SK-N-SH treated with all-trans-retinoic acid at 6 μM for 48 hours (cell line): ENCODE measurements at regions not wholly inside any gene's neighbourhood (a gene's known extent, or its start where the extent isn't known, plus 50 kb on each side); places are given as distances from the start of the nearest gene placed in this dataset.

ENCODE experiments used
- ATAC-seq: fragments of 200-7000 bp; cut with Tn5 transposase; 3 replicates; pipeline ENCODE4 v1.9.1; 2020; ENCODE audit warnings: mild to moderate bottlenecking, moderate library complexity
- ARNTL ChIP-seq: fragments of 450-650 bp; formaldehyde crosslinking; IDR thresholded peaks from 2 replicates; pipeline ENCODE4 v1.5.0; 2020; ENCODE audit warnings: low read depth, mild to moderate bottlenecking, moderate library complexity, borderline replicate concordance
- BACH2 ChIP-seq: fragments of 250-450 bp; sonication (Bioruptor Pico); IDR thresholded peaks from 2 replicates; pipeline ENCODE4 v1.9.0; 2021; ENCODE audit warnings: mild to moderate bottlenecking, borderline replicate concordance
- CSDC2 ChIP-seq: fragments of 250-450 bp; sonication (Bioruptor Pico); IDR thresholded peaks from 2 replicates; pipeline ENCODE4 v1.5.0; 2020; ENCODE audit warnings: mild to moderate bottlenecking, moderate library complexity
- ESRRG ChIP-seq: fragments of 250-450 bp; sonication (Bioruptor Pico); IDR thresholded peaks from 2 replicates; pipeline ENCODE4 v1.6.1; 2021; ENCODE audit warnings: mild to moderate bottlenecking
- GLIS3 ChIP-seq: fragments of 250-450 bp; sonication (Bioruptor Pico); IDR thresholded peaks from 2 replicates; pipeline ENCODE4 v1.5.0; 2020; ENCODE audit warnings: mild to moderate bottlenecking, moderate library complexity
- ISL1 ChIP-seq: fragments of 250-450 bp; sonication (Bioruptor Pico); IDR thresholded peaks from 2 replicates; pipeline ENCODE4 v2.1.2; 2022; ENCODE audit warnings: mild to moderate bottlenecking, moderate library complexity
- OSR1 ChIP-seq: fragments of 250-450 bp; sonication (Bioruptor Pico); IDR thresholded peaks from 2 replicates; pipeline ENCODE4 v1.8.0; 2022; ENCODE audit warnings: moderate library complexity, mild to moderate bottlenecking, inconsistent platforms
- PPARA ChIP-seq: fragments of 250-450 bp; sonication (Bioruptor Pico); IDR thresholded peaks from 2 replicates; pipeline ENCODE4 v1.5.0; 2020; ENCODE audit warnings: mild to moderate bottlenecking, borderline replicate concordance
- RARB ChIP-seq: fragments of 250-450 bp; sonication (Bioruptor Pico); IDR thresholded peaks from 2 replicates; pipeline ENCODE4 v1.8.0; 2021; ENCODE audit warnings: mild to moderate bottlenecking, moderate library complexity
- SNAI2 ChIP-seq: fragments of 250-450 bp; sonication (Bioruptor Pico); IDR thresholded peaks from 2 replicates; pipeline ENCODE4 v1.5.0; 2020; ENCODE audit warnings: mild to moderate bottlenecking, moderate library complexity
- TOX ChIP-seq: fragments of 250-450 bp; sonication (Bioruptor Pico); IDR thresholded peaks from 2 replicates; pipeline ENCODE4 v1.8.0; 2021; ENCODE audit warnings: mild to moderate bottlenecking, moderate library complexity, borderline replicate concordance
- ZC3H10 ChIP-seq: fragments of 250-450 bp; sonication (Bioruptor Pico); IDR thresholded peaks from 2 replicates; pipeline ENCODE4 v1.5.1; 2021; ENCODE audit warnings: mild to moderate bottlenecking, moderate library complexity
- ZFP3 ChIP-seq: fragments of 250-450 bp; sonication (Bioruptor Pico); IDR thresholded peaks from 2 replicates; pipeline ENCODE4 v1.5.0; 2020; ENCODE audit warnings: mild to moderate bottlenecking, moderate library complexity
- ZFP30 ChIP-seq: fragments of 450-650 bp; formaldehyde crosslinking; IDR thresholded peaks from 2 replicates; pipeline ENCODE4 v1.5.0; 2022; ENCODE audit warnings: mild to moderate bottlenecking, moderate library complexity
- ZNF565 ChIP-seq: fragments of 450-650 bp; formaldehyde crosslinking; conservative IDR thresholded peaks from 2 replicates; pipeline ENCODE4 v1.5.0; 2020; ENCODE audit warnings: low read depth, mild to moderate bottlenecking, moderate library complexity
- ZNF70 ChIP-seq: fragments of 450-650 bp; formaldehyde crosslinking; IDR thresholded peaks from 2 replicates; pipeline ENCODE4 v1.5.0; 2020; ENCODE audit warnings: mild to moderate bottlenecking, moderate library complexity
- ZNF8 ChIP-seq: fragments of 450-650 bp; formaldehyde crosslinking; IDR thresholded peaks from 2 replicates; pipeline ENCODE4 v1.5.0; 2020; ENCODE audit warnings: mild to moderate bottlenecking, moderate library complexity
- TF ChIP-seq, protein P1 (sequence below): fragments of 250-450 bp; sonication (Bioruptor Pico); IDR thresholded peaks from 2 replicates; pipeline ENCODE4 v1.5.1; 2021; ENCODE audit warnings: mild to moderate bottlenecking, moderate library complexity
- TF ChIP-seq, protein P2 (sequence below): fragments of 250-450 bp; sonication (Bioruptor Pico); IDR thresholded peaks from 2 replicates; pipeline ENCODE4 v1.5.1; 2020; ENCODE audit warnings: low read depth, mild to moderate bottlenecking, moderate library complexity
- TF ChIP-seq, protein P3 (sequence below): fragments of 250-450 bp; sonication (Bioruptor Pico); IDR thresholded peaks from 2 replicates; pipeline ENCODE4 v1.8.0; 2021; ENCODE audit warnings: low read depth, mild to moderate bottlenecking, moderate library complexity, borderline replicate concordance
- TF ChIP-seq, protein P4 (sequence below): fragments of 250-450 bp; sonication (Bioruptor Pico); IDR thresholded peaks from 2 replicates; pipeline ENCODE4 v1.5.0; 2020; ENCODE audit warnings: mild to moderate bottlenecking, moderate library complexity
- TF ChIP-seq, protein P5 (sequence below): fragments of 250-450 bp; sonication (Bioruptor Pico); IDR thresholded peaks from 2 replicates; pipeline ENCODE4 v1.8.0; 2020; ENCODE audit warnings: mild to moderate bottlenecking, moderate library complexity, borderline replicate concordance

DNA sequence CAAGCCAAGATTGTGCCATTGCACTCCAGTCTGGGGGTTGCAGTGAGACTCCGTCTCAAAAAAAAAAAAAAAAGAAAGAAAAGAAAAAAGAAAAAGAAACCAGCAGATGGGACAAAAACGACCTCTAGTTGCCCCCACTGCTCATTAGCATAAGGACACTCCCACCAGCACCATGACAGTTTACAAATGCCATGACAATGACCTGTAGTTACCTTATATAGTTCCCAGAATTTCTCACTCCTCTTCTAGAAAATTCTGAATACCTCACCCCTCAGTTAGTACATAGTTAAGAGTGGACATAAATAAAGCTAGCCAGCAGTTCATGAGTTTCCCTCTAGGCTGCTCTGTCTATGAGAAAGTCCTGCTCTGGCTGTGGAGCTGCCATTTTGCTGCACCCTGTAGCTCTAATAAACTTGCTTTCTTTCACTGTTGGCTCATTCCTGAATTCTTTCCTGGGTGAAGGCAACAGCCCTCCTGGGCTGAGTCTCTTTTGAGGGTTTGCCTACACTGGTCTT, 276.8 kb upstream of the AKR1E2 start:
- TF ChIP-seq GLIS3 (CRISPR knock-in tag) = no peak
- TF ChIP-seq, protein P1, sequence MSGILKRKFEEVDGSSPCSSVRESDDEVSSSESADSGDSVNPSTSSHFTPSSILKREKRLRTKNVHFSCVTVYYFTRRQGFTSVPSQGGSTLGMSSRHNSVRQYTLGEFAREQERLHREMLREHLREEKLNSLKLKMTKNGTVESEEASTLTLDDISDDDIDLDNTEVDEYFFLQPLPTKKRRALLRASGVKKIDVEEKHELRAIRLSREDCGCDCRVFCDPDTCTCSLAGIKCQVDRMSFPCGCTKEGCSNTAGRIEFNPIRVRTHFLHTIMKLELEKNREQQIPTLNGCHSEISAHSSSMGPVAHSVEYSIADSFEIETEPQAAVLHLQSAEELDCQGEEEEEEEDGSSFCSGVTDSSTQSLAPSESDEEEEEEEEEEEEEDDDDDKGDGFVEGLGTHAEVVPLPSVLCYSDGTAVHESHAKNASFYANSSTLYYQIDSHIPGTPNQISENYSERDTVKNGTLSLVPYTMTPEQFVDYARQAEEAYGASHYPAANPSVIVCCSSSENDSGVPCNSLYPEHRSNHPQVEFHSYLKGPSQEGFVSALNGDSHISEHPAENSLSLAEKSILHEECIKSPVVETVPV = no peak
- no peak for TF ChIP-seq OSR1 (CRISPR knock-in tag)
- TF ChIP-seq ARNTL (CRISPR knock-in tag) = no peak
- no peak for TF ChIP-seq TOX (CRISPR knock-in tag)
- no peak for TF ChIP-seq SNAI2
- TF ChIP-seq, protein P2, sequence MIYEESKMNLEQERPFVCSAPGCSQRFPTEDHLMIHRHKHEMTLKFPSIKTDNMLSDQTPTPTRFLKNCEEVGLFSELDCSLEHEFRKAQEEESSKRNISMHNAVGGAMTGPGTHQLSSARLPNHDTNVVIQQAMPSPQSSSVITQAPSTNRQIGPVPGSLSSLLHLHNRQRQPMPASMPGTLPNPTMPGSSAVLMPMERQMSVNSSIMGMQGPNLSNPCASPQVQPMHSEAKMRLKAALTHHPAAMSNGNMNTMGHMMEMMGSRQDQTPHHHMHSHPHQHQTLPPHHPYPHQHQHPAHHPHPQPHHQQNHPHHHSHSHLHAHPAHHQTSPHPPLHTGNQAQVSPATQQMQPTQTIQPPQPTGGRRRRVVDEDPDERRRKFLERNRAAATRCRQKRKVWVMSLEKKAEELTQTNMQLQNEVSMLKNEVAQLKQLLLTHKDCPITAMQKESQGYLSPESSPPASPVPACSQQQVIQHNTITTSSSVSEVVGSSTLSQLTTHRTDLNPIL (CRISPR knock-in tag) = no peak
- no peak for TF ChIP-seq ISL1 (CRISPR knock-in tag)
- TF ChIP-seq ZC3H10 (CRISPR knock-in tag) = no peak
- TF ChIP-seq BACH2 (CRISPR knock-in tag) = no peak
- no peak for TF ChIP-seq RARB (CRISPR knock-in tag)
- no peak for TF ChIP-seq ZNF70 (CRISPR knock-in tag)
- TF ChIP-seq CSDC2 (CRISPR knock-in tag) = no peak

DNA sequence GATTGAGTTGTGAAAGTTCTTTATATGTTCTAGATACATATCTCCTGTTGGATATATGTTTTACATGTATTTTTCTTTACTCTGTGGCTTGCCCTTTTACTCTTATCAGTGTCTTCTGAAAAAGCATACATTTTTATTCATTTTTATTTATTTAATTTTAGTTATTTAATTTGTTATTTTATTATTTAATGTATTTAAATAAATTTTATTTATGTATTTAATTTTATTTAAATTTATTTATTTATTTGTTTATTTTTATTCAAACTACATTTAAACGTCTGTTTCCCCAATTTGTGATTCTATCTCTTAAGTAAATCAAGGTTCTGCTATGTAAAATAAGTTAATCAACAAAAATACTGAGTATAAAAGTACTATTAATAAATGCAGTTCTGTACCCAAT, 279.1 kb upstream of the AKR1E2 start:
- ATAC-seq = no peak
- TF ChIP-seq, protein P3, sequence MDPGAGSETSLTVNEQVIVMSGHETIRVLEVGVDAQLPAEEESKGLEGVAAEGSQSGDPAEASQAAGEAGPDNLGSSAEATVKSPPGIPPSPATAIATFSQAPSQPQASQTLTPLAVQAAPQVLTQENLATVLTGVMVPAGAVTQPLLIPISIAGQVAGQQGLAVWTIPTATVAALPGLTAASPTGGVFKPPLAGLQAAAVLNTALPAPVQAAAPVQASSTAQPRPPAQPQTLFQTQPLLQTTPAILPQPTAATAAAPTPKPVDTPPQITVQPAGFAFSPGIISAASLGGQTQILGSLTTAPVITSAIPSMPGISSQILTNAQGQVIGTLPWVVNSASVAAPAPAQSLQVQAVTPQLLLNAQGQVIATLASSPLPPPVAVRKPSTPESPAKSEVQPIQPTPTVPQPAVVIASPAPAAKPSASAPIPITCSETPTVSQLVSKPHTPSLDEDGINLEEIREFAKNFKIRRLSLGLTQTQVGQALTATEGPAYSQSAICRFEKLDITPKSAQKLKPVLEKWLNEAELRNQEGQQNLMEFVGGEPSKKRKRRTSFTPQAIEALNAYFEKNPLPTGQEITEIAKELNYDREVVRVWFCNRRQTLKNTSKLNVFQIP = no peak
- TF ChIP-seq ZNF565 (CRISPR knock-in tag) = no peak
- TF ChIP-seq BACH2 (CRISPR knock-in tag) = no peak
- TF ChIP-seq CSDC2 (CRISPR knock-in tag) = no peak
- TF ChIP-seq ZC3H10 (CRISPR knock-in tag) = no peak
- TF ChIP-seq, protein P2 (CRISPR knock-in tag) = no peak
- no peak for TF ChIP-seq SNAI2
- no peak for TF ChIP-seq PPARA
- TF ChIP-seq, protein P4, sequence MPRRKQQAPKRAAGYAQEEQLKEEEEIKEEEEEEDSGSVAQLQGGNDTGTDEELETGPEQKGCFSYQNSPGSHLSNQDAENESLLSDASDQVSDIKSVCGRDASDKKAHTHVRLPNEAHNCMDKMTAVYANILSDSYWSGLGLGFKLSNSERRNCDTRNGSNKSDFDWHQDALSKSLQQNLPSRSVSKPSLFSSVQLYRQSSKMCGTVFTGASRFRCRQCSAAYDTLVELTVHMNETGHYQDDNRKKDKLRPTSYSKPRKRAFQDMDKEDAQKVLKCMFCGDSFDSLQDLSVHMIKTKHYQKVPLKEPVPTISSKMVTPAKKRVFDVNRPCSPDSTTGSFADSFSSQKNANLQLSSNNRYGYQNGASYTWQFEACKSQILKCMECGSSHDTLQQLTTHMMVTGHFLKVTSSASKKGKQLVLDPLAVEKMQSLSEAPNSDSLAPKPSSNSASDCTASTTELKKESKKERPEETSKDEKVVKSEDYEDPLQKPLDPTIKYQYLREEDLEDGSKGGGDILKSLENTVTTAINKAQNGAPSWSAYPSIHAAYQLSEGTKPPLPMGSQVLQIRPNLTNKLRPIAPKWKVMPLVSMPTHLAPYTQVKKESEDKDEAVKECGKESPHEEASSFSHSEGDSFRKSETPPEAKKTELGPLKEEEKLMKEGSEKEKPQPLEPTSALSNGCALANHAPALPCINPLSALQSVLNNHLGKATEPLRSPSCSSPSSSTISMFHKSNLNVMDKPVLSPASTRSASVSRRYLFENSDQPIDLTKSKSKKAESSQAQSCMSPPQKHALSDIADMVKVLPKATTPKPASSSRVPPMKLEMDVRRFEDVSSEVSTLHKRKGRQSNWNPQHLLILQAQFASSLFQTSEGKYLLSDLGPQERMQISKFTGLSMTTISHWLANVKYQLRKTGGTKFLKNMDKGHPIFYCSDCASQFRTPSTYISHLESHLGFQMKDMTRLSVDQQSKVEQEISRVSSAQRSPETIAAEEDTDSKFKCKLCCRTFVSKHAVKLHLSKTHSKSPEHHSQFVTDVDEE = no peak
- no peak for TF ChIP-seq OSR1 (CRISPR knock-in tag)
- no peak for TF ChIP-seq ESRRG (CRISPR knock-in tag)
- TF ChIP-seq, protein P5, sequence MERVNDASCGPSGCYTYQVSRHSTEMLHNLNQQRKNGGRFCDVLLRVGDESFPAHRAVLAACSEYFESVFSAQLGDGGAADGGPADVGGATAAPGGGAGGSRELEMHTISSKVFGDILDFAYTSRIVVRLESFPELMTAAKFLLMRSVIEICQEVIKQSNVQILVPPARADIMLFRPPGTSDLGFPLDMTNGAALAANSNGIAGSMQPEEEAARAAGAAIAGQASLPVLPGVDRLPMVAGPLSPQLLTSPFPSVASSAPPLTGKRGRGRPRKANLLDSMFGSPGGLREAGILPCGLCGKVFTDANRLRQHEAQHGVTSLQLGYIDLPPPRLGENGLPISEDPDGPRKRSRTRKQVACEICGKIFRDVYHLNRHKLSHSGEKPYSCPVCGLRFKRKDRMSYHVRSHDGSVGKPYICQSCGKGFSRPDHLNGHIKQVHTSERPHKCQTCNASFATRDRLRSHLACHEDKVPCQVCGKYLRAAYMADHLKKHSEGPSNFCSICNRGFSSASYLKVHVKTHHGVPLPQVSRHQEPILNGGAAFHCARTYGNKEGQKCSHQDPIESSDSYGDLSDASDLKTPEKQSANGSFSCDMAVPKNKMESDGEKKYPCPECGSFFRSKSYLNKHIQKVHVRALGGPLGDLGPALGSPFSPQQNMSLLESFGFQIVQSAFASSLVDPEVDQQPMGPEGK = no peak
- no peak for TF ChIP-seq ZFP3 (CRISPR knock-in tag)
- TF ChIP-seq GLIS3 (CRISPR knock-in tag) = no peak
- TF ChIP-seq RARB (CRISPR knock-in tag) = no peak
- no peak for TF ChIP-seq ZNF70 (CRISPR knock-in tag)
- no peak for TF ChIP-seq ISL1 (CRISPR knock-in tag)
- no peak for TF ChIP-seq ZNF8 (CRISPR knock-in tag)
- no peak for TF ChIP-seq ZFP30 (CRISPR knock-in tag)

More for the DNA sequence above, 276.8 kb upstream of the AKR1E2 start:
- no peak for ATAC-seq
